Amygdala (tissue), 56 donors: ENCODE measurements at regions not wholly inside any gene's neighbourhood (a gene's known extent, or its start where the extent isn't known, plus 50 kb on each side); places are given as distances from the start of the nearest gene placed in this dataset.
A peak's percentile ranks its signal among the peaks of the same experiment; 100 is the strongest.

Experiments used
- DNase-seq, 56 donors: peaks; one replicate each; lab custom pipeline; 2025; lab: John Stamatoyannopoulos, UW

DNA sequence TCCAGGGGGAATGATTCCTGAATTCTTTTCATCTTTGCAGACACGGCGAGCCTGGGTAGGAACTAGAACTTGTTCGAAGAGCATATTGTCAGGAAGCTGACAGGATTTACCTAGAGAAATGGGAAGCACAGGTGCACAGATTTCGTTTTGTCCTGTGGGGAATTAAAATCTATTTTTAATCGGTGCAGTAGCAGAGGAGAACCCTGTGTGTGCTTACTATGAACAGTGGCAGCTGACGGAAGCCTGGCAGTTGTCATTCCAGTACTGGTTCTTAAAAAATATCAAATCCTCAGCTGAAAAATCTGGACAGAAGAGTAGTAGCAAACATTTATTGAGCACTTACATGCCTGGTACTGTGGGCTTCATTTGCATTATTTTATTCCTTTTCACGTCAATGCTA lies 609.0 kb downstream of the QKI start:
- no peak for DNase-seq

GRCh38 chr6:164022632-164023031 lies 608.1 kb downstream of the QKI start:
- no peak for DNase-seq

DNA sequence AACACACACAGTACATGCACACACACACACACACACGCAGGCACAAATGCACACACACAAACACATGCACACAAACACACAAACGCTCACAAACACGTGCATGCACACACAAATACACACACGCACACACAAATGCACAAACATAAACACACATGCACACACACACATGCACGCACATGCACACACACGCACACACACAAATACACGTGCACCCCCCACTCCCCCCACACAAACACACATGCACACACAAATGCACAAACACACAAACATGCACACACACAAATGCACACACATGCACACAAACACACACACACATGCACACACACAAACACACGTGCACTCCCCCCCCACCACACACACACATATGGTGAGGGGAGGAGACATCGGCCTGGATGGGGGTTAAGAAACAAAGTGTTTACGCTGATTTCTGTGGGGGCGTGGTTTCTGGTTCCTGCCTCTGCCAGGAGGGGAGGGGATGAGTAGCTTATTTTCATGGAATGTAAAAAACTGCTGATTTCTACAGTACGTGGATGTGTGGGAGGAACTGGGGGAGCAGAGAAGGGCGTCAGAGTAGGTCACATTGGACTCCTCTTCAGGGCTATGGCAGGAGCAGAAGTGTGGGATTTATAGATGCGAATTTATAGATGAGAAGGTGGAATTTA lies 607.2 kb downstream of the QKI start:
- DNase-seq: no peak

- no peak for DNase-seq
Measured at GRCh38 chr6:164020142-164020541, 605.6 kb downstream of the QKI start.

DNA sequence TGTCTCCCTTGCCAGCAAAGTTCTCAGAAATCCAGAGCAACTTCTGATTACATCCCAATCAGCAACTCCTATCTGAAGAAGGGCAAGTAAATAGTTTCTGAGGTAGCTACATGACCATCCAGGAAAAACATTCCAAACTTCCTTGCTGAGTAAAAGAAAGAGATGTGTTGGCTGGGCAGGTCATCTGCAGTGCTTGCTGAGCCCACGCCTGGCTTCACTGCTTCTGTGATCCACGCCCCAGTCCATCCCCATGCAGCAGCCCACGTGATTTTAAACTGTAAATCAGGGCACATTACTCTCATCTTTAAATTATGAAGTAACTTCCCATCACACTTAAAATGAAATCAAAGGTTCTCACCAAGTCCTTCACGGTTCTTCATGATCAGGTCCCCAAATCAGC lies 603.6 kb downstream of the QKI start:
- no peak for DNase-seq

GRCh38 chr6:164016056-164016455 lies 601.5 kb downstream of the QKI start:
- no peak for DNase-seq

DNA sequence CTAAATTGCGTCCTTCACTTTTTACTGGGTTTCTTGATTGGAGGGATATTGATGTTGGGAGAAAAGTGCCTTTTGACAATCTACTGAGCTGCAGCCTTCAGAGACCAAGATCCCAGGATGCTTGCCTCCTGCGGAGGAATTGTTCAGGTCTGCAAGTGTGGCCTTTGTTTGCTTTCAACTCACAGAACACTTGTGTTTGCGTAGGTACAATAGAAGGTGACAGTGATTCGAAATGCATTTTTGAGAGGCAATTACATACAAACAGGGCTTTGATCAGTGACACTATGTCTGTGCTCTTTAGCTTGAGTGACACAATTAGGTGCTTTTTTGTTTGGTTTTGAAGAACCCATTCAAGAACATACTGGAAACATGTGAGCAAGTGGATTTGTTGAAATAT lies 600.6 kb downstream of the QKI start:
- DNase-seq: no peak

DNA sequence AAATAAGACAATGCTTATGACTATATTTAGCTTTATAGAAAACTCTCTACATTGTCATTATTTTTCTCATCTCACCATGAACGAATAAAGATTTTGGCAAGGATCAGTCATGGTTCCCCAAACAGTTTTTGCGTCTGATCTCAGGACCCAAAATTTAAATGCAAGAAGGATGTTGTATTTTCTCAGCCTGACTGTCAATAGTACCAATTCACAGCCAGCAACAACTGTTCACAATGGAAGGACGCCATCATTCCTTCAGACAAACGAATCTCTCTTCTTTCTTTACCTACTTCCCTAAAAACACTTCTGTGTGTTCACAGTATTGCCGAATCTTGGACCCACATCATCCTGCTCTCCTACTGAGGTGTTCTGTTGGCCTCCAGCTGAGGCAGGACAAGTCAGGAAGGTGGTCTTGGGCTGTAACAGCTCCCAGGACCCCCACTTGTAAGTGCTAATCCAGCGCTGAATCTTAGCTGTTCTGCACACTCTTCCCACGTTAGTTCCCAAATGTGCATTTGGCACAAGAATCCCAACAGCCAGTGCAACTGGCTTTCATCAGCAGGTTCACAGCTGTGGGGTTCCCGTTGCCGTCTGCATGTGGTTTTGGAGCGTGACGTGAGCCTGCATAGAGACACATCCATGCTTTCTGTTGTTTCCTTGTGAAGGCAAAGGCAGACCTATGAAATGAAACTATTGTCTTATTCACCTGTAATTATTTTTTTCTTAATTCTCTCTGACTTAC lies 600.0 kb downstream of the QKI start:
- peak in 1 of 56 donors; percentile 8 for DNase-seq

GRCh38 chr6:164013480-164014208 lies 599.1 kb downstream of the QKI start:
- no peak for DNase-seq

- DNase-seq: no peak
Measured at GRCh38 chr6:164011321-164011720, 596.8 kb downstream of the QKI start.

DNA sequence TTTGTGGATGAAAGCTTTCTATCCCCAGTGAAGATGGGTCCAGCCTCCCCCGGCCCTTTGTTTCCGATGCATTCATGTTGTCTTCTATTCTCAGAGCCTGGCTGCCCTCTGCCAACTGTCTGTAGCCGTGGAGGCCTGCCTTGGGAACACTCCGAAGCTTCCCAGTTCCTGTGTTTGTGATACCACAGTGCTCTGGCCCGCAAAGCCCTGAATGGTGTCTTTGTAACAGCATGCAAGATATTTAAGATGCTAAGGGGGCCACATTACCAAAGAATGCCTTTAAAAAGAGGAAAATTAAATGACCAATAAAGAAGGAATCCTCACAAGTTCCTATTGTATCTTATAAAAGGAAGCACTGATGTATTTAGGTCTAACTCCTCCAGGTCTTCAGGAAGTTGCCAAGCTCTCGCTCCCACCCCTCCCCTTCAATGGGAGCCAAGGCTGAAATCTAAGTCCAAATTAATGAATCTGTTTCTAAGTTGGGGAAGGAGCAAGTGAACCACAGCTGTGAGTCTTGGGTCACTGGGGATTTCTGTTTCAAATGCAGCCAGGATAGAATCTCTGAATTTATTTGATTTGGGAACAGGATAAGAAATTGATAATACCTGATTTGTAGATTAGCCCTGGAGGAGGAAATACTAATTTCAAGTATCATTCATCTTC lies 596.1 kb downstream of the QKI start:
- peak in 37 of 56 donors; percentile 7 to 64 (median 20) for DNase-seq

- no peak for DNase-seq
Measured at GRCh38 chr6:164008902-164009301, 594.4 kb downstream of the QKI start.

- DNase-seq: no peak
Measured at GRCh38 chr6:164007881-164008280, 593.4 kb downstream of the QKI start.

- no peak for DNase-seq
Measured at GRCh38 chr6:164006459-164006858, 591.9 kb downstream of the QKI start.

DNA sequence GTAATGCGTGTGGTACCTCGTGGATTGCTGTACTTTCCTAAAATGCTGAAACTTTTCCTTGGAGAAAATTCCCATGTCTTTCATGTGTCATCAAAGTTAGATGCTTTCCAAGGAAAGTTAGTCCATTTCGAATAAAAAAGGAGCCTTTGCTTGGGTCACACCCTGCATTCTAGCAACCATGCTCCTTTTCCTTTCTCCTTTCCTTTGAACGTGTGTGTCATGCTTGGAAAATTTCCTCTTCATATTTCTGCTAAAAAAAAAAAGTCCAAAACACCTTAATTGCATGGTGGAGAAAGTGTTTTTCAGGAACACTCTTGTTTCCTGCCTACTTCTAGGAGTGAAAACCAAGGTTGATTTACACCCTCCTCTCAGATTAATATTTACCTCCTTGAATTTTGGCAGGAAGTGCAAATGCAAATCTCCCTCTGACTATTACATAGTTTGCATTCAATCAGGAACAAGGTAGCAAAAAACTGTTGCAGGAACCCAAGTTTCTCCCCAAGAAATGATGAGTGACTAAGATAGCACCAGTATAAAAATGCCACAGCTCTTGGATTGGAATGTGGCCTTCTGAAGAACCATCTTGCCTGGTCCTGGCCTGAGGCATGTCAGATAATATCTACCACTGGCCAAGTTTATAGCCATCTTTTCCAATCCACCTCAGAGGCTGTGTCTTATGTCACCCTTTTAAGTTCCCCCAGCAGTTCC lies 590.6 kb downstream of the QKI start:
- DNase-seq: no peak

DNA sequence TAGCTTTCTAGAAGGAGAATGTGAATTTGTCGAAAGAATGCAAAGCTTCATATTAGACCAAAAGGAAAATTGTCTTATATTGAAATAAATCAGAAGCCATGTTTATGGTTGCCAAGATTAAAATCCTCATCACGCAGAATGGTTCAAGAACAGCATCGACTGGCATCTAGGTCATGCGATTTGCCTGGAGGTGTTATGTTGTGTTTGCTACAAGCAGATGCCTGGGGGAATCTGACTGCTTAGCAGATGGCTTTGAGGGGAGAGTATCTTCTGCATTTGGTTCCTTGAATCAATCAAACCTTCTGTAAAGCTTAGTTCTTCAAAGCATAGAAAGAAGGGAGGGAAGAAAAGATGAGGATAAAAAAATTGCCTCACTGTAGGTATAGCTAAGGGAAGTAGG lies 585.8 kb downstream of the QKI start:
- DNase-seq: no peak

GRCh38 chr6:163999475-164000125 lies 585.1 kb downstream of the QKI start:
- DNase-seq: peak in 1 of 56 donors; percentile 25

- no peak for DNase-seq
Measured at GRCh38 chr6:163998496-163998895, 584.0 kb downstream of the QKI start.

DNA sequence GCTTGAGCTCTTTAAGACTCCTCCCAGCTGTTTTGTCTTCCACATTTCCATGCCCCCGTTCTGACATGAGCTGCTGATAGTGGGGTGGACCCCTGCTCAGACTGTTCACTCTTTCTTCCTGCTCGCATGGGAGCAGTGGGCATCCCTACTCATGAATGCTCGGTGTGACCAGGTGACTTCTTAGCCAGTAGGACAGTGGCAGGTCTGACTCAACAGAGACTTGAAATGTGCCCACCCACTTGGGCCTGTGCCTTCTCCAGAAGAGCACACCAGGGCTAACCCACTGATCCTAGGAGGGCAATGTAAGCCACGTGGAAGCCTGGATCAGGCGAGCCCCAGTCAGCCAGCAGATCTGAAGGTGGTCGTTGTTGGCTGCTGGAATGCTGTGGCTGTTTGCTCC lies 582.0 kb downstream of the QKI start:
- DNase-seq: no peak

DNA sequence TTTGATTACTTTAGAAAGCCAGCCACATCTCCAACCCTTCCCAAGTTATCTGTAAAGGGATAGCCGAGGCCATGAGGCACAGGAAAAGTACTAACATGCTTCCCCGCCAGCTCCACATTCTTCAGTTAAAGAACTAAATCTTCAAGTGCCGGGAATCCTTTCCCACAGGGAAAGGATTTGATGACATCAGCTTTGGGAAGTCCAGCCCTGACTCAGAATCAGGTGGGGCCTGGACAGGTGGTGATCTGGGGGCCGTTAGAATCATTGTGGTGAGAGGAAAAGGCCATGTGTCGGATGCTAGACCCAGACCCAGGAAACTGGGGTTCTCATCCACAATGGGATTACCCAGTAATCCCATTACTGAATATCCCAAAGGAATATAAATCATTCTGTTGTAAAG lies 580.0 kb downstream of the QKI start:
- no peak for DNase-seq
